Natural killer cell treated with Interleukin-12 subunit alpha and Interleukin-12 subunit beta and Interleukin-15 and Interleukin-18, amount 100 ng/mL, for 72 hours (primary cell): ENCODE measurements at regions not wholly inside any gene's neighbourhood (a gene's known extent, or its start where the extent isn't known, plus 50 kb on each side); places are given as distances from the start of the nearest gene placed in this dataset.

ENCODE experiments used
- ATAC-seq, 2 donors: fragments of 150-1000 bp; cut with Tn5 transposase in 1 of 2; sonication (Bioruptor Pico), chemical (Tn5 transposase) in 1 of 2; 2 replicates each; pipeline ENCODE4 v1.10.0; 2021
- DNase-seq: peaks from one replicate; pipeline ENCODE4 v3.0.0; 2022; ENCODE audit warnings: low spot score
- H3K27ac Mint-ChIP-seq, 2 donors: 1 replicate in 1 of 2; 2 replicates in 1 of 2; pipeline ENCODE4 v1.8.0; 2022; ENCODE audit warnings: mixed read lengths in 2 of 2, mild to moderate bottlenecking in 1 of 2, moderate library complexity in 1 of 2
- H3K27me3 Mint-ChIP-seq, 2 donors: 1 replicate in 1 of 2; 2 replicates in 1 of 2; pipeline ENCODE4 v1.8.0; 2022; ENCODE audit warnings: mixed read lengths in 2 of 2
- H3K36me3 Mint-ChIP-seq: one replicate; pipeline ENCODE4 v1.8.0; 2022; ENCODE audit warnings: mixed read lengths
- H3K4me1 Mint-ChIP-seq, 2 donors: 1 replicate in 1 of 2; 2 replicates in 1 of 2; pipeline ENCODE4 v1.8.0; 2022; ENCODE audit warnings: low read depth in 2 of 2, mixed read lengths in 2 of 2, mild to moderate bottlenecking in 1 of 2
- H3K4me3 Mint-ChIP-seq: one replicate; pipeline ENCODE4 v1.8.0; 2022; ENCODE audit warnings: mixed read lengths
- H3K9me3 Mint-ChIP-seq: 2 replicates; pipeline ENCODE4 v1.8.0; 2022; ENCODE audit warnings: mixed read lengths

GRCh38 chr3:153078826-153079225 lies 83.2 kb upstream of the RAP2B start:
- peaks cover 0 to 3% of the 10 kb centered on the region in 2 donors for H3K4me1 Mint-ChIP-seq
- DNase-seq = no peak
- peaks cover 0 to 7% of the 10 kb centered on the region in 2 donors for H3K27me3 Mint-ChIP-seq
- H3K27ac Mint-ChIP-seq = no peak overlapping the region
- no peak for ATAC-seq
- no peak overlapping the region for H3K4me3 Mint-ChIP-seq
- peaks cover 4% of the 10 kb centered on the region for H3K9me3 Mint-ChIP-seq
- H3K36me3 Mint-ChIP-seq = no peaks in the 10 kb centered on the region

GRCh38 chr3:153079386-153079785 lies 82.6 kb upstream of the RAP2B start:
- ATAC-seq = no peak
- Mint-ChIP-seq H3K4me1 (peaks cover 0 to 3% of the 10 kb centered on the region in 2 donors), H3K4me3 (no peak overlapping the region), H3K27ac (no peak overlapping the region), H3K36me3 (no peaks in the 10 kb centered on the region), H3K9me3 (peaks cover 4% of the 10 kb centered on the region), H3K27me3 (peaks cover 0 to 10% of the 10 kb centered on the region in 2 donors)
- DNase-seq = no peak

GRCh38 chr3:153080778-153081240 lies 81.2 kb upstream of the RAP2B start:
- Mint-ChIP-seq H3K27me3 (peaks cover 0 to 10% of the 10 kb centered on the region in 2 donors), H3K9me3 (peaks cover 4% of the 10 kb centered on the region), H3K27ac (no peak overlapping the region), H3K36me3 (no peaks in the 10 kb centered on the region), H3K4me1 (peaks cover 0 to 3% of the 10 kb centered on the region in 2 donors), H3K4me3 (no peak overlapping the region)
- DNase-seq = no peak
- no peak for ATAC-seq

GRCh38 chr3:153084431-153084830 lies 77.6 kb upstream of the RAP2B start:
- Mint-ChIP-seq H3K4me3 (no peak overlapping the region), H3K9me3 (peaks cover 4% of the 10 kb centered on the region), H3K36me3 (no peaks in the 10 kb centered on the region), H3K4me1 (peaks cover 0 to 3% of the 10 kb centered on the region in 2 donors), H3K27ac (no peak overlapping the region), H3K27me3 (peaks cover 6 to 15% of the 10 kb centered on the region in 2 donors)
- ATAC-seq (no peak), DNase-seq (no peak)

GRCh38 chr3:153087595-153088566 lies 74.1 kb upstream of the RAP2B start:
- H3K27ac Mint-ChIP-seq = no peak overlapping the region
- DNase-seq (no peak), ATAC-seq (no peak)
- H3K4me1 Mint-ChIP-seq = no peaks in the 10 kb centered on the region
- peaks cover 6 to 12% of the 10 kb centered on the region in 2 donors for H3K27me3 Mint-ChIP-seq
- H3K4me3 Mint-ChIP-seq = no peak overlapping the region
- H3K9me3 Mint-ChIP-seq = no peaks in the 10 kb centered on the region
- no peaks in the 10 kb centered on the region for H3K36me3 Mint-ChIP-seq

GRCh38 chr3:153089620-153090019 lies 72.4 kb upstream of the RAP2B start:
- H3K27me3 Mint-ChIP-seq = peaks cover 5 to 6% of the 10 kb centered on the region in 2 donors

GRCh38 chr3:153090973-153091372 lies 71.1 kb upstream of the RAP2B start:
- no peaks in the 10 kb centered on the region for H3K9me3 Mint-ChIP-seq
- H3K27me3 Mint-ChIP-seq = peaks cover 5 to 6% of the 10 kb centered on the region in 2 donors
- DNase-seq = no peak
- no peak for ATAC-seq
- no peaks in the 10 kb centered on the region for H3K4me1 Mint-ChIP-seq
- H3K36me3 Mint-ChIP-seq = no peaks in the 10 kb centered on the region
- no peak overlapping the region for H3K4me3 Mint-ChIP-seq
- H3K27ac Mint-ChIP-seq = no peak overlapping the region

More at GRCh38 chr3:153089620-153090019, 72.4 kb upstream of the RAP2B start:
- no peak for DNase-seq
- no peaks in the 10 kb centered on the region for H3K4me1 Mint-ChIP-seq
- no peak overlapping the region for H3K4me3 Mint-ChIP-seq
- no peaks in the 10 kb centered on the region for H3K9me3 Mint-ChIP-seq
- H3K36me3 Mint-ChIP-seq = no peaks in the 10 kb centered on the region
- ATAC-seq = no peak
- H3K27ac Mint-ChIP-seq = no peak overlapping the region

GRCh38 chr3:153093629-153094028 lies 68.4 kb upstream of the RAP2B start:
- ATAC-seq = no peak
- Mint-ChIP-seq H3K9me3 (no peaks in the 10 kb centered on the region), H3K4me1 (no peaks in the 10 kb centered on the region), H3K27ac (peak overlapping the region in 1 of 2 donors; percentile 48), H3K4me3 (no peak overlapping the region), H3K36me3 (no peaks in the 10 kb centered on the region), H3K27me3 (no peaks in the 10 kb centered on the region)
- DNase-seq = no peak

GRCh38 chr3:153094386-153094785 lies 67.6 kb upstream of the RAP2B start:
- Mint-ChIP-seq H3K27me3 (no peaks in the 10 kb centered on the region), H3K4me1 (no peaks in the 10 kb centered on the region), H3K27ac (no peak overlapping the region), H3K36me3 (no peaks in the 10 kb centered on the region), H3K4me3 (no peak overlapping the region), H3K9me3 (no peaks in the 10 kb centered on the region)
- no peak for DNase-seq
- no peak for ATAC-seq

GRCh38 chr3:153095441-153095840 lies 66.6 kb upstream of the RAP2B start:
- Mint-ChIP-seq H3K27ac (no peak overlapping the region), H3K9me3 (no peaks in the 10 kb centered on the region), H3K4me1 (no peaks in the 10 kb centered on the region), H3K36me3 (no peaks in the 10 kb centered on the region), H3K27me3 (no peaks in the 10 kb centered on the region), H3K4me3 (no peak overlapping the region)
- no peak for DNase-seq
- ATAC-seq = no peak

- DNase-seq = no peak
- Mint-ChIP-seq H3K27ac (no peak overlapping the region), H3K4me3 (no peak overlapping the region), H3K4me1 (no peaks in the 10 kb centered on the region), H3K36me3 (no peaks in the 10 kb centered on the region), H3K9me3 (no peaks in the 10 kb centered on the region), H3K27me3 (no peaks in the 10 kb centered on the region)
- no peak for ATAC-seq
These were observed 65.3 kb upstream of the RAP2B start for GRCh38 chr3:153096731-153097131.

GRCh38 chr3:153097213-153097612 lies 64.8 kb upstream of the RAP2B start:
- no peak overlapping the region for H3K27ac Mint-ChIP-seq
- no peaks in the 10 kb centered on the region for H3K9me3 Mint-ChIP-seq
- no peaks in the 10 kb centered on the region for H3K4me1 Mint-ChIP-seq
- DNase-seq (no peak), ATAC-seq (no peak)
- no peak overlapping the region for H3K4me3 Mint-ChIP-seq
- H3K27me3 Mint-ChIP-seq = no peaks in the 10 kb centered on the region
- H3K36me3 Mint-ChIP-seq = no peaks in the 10 kb centered on the region

GRCh38 chr3:153099131-153099530 lies 62.9 kb upstream of the RAP2B start:
- ATAC-seq (no peak), DNase-seq (no peak)
- H3K27ac Mint-ChIP-seq = no peak overlapping the region
- no peak overlapping the region for H3K4me3 Mint-ChIP-seq
- no peaks in the 10 kb centered on the region for H3K36me3 Mint-ChIP-seq
- no peaks in the 10 kb centered on the region for H3K27me3 Mint-ChIP-seq
- no peaks in the 10 kb centered on the region for H3K9me3 Mint-ChIP-seq
- no peaks in the 10 kb centered on the region for H3K4me1 Mint-ChIP-seq

GRCh38 chr3:153103406-153103945 lies 58.5 kb upstream of the RAP2B start:
- Mint-ChIP-seq H3K9me3 (no peaks in the 10 kb centered on the region), H3K27me3 (no peaks in the 10 kb centered on the region), H3K4me3 (no peak overlapping the region), H3K27ac (no peak overlapping the region), H3K36me3 (no peaks in the 10 kb centered on the region), H3K4me1 (no peaks in the 10 kb centered on the region)
- no peak for DNase-seq
- ATAC-seq = no peak
